Frontal cortex (tissue), 3 donors: ENCODE measurements at regions not wholly inside any gene's neighbourhood (a gene's known extent, or its start where the extent isn't known, plus 50 kb on each side); places are given as distances from the start of the nearest gene placed in this dataset.
"Not testable (repeated sequence)": the region's sequence is repeated elsewhere in the genome, so short reads cannot be mapped to it uniquely, and the experiment has no call there.

Source experiments
- DNase-seq, 2 donors: peaks; one replicate each; pipeline ENCODE4 v3.0.0; 2012; ENCODE audit warnings: low spot score in 2 of 2
- FAIRE-seq: peaks from 2 replicates; lab custom pipeline; 2012; peaks lifted over from hg19 to GRCh38; lab: Jason Lieb, UNC
- donor health status: control.
- donor health status: control.
- donor health status: control.

DNA sequence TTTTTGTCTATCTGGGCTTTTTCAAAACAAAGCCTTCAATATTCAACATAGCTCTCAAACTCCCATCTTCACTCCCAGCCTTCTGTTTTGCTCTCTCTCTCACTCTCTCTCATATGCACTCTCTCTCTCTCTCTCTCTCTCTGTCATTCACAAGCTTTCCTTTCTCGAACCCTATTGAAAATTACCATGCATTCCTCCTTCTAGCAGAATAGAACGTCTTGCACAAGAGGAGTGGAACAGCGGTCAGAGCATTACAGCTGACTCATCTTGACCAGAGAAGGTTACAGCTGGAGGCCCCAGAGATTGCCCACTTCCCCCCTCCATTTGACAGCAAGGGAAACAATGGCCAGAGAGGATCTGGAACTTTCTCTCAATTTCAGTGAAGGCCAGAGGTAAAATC is 51.0 kb upstream of the LIFR start:
- no peak for FAIRE-seq
- no peak for DNase-seq

DNA sequence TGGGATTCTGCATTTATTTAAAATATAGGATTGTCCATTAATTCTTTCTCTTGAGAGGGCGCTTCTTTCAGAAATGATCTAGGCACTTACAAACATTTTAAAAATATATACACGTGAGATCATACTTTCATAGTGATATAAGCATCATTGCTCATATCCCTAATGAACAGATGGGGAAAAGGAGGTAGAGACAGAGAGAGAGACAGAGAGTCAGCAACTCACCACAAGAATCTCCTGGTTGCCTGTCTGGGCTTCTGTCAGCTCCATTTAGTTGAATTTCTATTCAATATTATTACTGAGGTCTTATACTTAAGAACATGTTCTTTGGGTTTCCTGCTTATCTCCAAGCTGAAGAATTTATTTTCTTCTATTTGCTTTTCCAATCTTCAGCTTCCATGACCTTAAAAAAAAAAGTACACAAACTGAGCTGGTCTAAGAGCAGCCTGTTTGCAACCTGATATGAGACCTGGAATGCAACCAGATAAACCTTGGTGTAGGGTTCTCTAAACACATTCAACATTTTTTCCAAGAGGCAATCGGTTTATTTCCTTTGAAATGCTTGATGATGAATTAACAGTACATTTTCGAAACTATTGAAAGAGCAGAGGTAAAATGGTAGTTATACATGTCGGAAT is 51.6 kb upstream of the LIFR start:
- FAIRE-seq: no peak
- DNase-seq: no peak

DNA sequence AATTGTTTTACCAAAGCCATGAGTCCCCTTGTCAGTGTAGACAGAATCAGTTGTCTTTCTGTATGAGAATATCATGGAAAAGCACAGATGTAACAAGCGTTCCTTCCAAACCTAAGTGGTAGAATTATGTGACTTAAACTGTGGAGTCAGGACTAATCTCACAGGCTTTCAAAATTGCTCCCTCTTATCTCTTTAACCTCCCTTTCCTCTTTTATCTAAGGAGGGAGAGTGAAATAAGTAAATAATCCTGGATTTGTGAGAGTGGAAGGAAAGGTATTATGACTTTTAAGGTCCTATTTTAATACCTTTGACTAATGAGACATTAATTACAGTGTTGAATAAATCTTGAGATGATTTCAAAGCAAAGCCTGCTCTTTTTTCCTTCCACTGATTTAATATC is 52.4 kb upstream of the LIFR start:
- FAIRE-seq (no peak), DNase-seq (no peak)

DNA sequence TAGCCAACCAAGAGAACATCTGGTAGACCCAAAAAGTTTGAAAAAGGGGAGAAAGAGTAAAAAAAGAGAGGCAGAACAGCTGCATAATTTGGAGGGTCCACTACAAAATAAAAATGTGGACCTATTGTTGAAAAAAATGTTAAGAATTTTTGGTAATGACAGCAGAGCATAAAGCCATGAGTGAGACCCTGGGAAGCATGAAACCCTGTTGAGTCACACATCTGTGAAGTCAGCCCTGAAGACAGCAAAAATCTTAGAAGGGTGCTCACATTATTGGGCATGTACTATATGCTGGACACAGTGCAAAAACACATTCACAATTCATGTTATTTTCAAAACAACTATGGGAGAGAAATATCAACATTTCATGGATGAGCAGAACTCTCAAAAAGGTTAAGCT is 56.4 kb upstream of the LIFR start:
- no peak for FAIRE-seq

DNA sequence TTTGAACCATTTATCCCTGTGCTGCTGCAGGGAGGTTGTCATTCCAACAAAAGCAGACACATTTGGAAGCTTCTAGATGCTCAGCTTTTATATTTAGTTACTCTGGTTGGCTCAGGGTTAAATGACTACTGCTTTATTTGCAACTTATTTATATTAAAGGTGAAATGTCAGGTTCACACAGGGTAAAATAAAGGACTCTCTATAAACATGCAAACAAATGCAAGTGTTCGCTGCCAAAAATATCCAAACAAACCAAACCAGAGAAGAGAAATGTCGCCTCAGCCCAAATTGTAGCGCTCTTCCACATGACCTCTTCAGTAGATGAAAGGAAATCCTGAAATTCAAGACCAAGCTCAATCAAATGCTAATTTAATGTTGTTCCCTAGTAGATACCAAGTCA is 57.0 kb upstream of the LIFR start:
- DNase-seq (no peak), FAIRE-seq (no peak)

More for the DNA sequence above, 56.4 kb upstream of the LIFR start:
- no peak for DNase-seq

- DNase-seq (no peak), FAIRE-seq (no peak)
Measured at GRCh38 chr5:38613992-38614836, 57.8 kb upstream of the LIFR start.

DNA sequence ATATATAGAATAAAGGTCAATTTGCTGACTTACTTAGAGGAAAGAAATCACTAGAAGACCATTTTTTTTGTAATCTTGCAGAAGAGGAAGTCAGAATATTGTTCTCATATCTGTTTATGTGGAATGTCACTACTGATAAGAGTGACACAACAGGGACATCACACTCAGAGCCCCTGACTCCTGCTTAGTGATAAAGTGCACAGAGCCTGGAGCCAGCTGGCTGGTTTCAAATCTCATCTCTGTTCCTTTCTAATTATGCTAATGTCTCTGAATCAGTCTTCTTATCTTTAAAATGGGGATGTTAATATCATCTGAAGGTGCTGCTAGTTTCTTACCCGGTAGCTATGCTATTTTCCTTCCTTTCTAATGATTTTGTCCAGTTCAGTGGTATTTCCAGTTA is 58.6 kb upstream of the LIFR start:
- DNase-seq (no peak), FAIRE-seq (no peak)

DNA sequence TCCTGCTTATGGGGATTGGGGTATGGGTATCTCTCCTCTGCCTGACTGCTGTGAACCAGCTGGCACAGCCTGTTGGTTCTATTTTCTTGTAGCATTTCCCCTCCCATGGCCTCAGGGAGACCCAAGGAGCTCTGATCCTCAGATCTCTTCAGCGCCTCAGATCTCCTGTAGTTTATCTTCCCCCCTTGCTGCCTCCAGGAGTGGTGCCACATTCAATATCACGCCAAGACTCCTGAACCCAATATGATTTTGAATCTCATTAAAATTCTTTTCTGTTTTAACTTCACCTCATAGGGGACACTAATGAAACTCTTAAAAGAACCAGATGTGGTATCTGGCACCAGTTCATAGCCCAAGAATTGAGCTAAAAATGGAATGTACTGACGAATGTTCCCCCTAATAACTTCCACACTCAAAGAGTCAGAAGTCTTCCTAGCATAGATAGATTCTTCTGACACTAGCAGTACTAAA is 59.6 kb upstream of the LIFR start:
- DNase-seq: no peak
- no peak for FAIRE-seq

DNA sequence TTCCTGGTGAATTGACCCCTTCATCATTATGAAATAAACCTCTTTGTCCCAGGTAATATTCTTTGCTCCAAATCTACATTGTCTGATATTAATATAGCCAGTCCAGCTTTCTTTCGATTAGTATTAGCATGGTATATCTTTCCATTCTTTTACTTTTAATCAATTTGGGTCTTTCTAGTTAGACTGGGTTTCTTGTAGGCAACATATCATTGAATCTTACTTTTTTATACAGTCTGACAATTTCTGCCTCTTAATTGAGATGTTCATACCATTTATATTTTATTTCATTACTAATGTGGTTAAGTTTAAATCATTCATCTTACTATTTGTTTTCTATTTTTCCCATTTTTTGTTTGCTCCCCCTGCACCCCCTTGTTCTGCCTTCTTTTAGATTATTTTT is 61.7 kb upstream of the LIFR start:
- FAIRE-seq: no peak
- no peak for DNase-seq

GRCh38 chr5:38621331-38621730 is 64.9 kb upstream of the LIFR start:
- FAIRE-seq (no peak), DNase-seq (no peak)

GRCh38 chr5:38621840-38622437 is 65.5 kb upstream of the LIFR start:
- DNase-seq (no peak), FAIRE-seq (no peak)

- FAIRE-seq: no peak
- DNase-seq: no peak
Measured at GRCh38 chr5:38622723-38623129, 66.3 kb upstream of the LIFR start.

DNA sequence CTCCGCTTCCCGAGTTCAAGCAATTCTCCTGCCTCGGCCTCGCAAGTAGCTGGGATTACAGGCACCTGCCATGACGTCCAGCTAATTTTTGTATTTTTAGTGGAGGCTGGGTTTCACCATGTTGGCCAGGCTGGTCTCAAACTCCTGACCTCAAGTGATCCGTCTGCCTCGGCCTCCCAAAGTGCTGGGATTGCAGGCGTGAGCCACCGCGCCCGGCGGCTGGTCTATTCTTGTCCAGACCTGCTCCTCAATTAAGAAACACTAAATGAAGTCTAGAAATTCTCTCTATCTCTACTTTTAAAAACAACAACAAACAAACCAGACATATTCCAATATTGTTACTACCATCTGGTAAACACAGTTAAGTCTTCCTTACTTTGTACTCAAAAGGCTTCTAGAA is 68.1 kb upstream of the LIFR start:
- not testable (repeated sequence) for FAIRE-seq, DNase-seq

DNA sequence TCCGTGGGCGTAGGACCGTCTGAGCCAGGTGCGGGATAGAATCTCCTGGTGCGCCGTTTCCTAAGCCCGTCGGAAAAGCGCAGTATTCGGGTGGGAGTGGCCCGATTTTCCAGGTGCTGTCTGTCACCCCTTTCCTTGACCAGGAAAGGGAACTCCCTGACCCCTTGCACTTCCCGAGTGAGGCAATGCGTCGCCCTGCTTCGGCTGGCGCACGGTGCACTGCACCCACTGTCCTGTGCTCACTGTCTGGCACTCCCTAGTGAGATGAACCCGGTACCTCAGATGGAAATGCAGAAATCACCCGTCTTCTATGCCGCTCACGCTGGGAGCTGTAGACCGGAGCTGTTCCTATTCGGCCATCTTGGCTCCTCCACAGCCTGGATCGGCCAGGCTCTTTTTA is 74.9 kb upstream of the LIFR start:
- FAIRE-seq, DNase-seq: not testable (repeated sequence)

DNA sequence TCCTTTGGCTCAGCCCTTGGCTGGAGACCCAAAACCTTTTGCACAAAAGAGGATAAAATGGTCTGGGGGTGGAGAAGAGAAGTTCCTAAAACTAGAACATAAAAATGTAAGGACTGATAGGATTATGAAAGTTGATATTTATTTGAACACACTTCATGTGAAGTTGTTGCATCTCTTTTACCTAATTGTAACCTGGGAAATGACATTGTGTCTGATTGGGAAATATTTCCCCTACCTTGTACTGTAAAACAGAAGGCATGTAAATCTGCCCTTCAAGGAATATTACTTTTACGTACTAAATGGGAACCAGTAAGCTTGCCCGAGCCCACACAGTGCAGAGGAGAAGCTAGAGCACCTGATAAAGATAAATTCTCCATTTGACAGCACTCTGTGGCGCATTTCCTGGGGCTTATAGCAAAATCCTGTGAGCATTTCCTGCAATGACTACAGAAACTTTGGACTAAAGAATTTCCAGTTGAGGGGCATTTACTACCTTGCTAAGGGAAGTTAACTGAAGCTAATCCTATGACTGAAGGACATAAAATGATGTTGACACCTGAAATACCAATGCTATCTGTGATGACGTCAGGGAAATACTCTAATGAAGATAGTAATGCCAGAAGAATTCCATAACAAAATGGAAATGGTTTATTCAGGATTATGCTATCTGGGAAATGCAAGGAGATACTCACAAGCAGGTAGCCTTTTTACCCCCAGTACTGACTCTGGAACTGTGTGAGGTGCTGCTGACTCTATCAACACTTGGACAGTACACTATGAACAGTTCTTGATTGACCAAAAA is 78.3 kb upstream of the LIFR start:
- no peak for DNase-seq

GRCh38 chr5:38636626-38637025 is 80.2 kb upstream of the LIFR start:
- DNase-seq: no peak
- FAIRE-seq: no peak

More for the DNA sequence above, 78.3 kb upstream of the LIFR start:
- no peak for FAIRE-seq

DNA sequence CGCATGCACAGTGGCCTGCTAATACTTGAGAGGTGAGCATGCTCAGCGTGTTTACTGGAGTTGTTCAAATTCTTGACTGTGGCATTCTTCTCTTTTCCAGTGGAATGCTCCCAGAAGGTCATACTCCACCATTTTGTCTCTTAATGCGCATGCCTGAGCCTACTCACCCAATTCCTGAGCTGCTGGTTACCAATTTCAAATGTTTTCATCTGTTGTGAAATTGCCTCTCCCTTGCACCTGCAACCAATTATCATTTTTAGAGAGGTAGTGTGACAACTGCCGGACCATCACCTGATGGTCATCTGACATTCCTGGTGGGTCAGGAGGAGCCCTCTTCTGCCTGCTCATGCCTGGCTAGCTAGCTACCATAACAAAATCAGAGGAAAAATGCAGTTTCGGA is 82.2 kb upstream of the LIFR start:
- no peak for DNase-seq
- FAIRE-seq: no peak

GRCh38 chr5:38639377-38640358 is 83.2 kb upstream of the LIFR start:
- FAIRE-seq (no peak), DNase-seq (no peak)

- FAIRE-seq (no peak), DNase-seq (no peak)
Measured at GRCh38 chr5:38641003-38641402, 84.6 kb upstream of the LIFR start.
